Suprapubic skin (tissue), 3 donors: ENCODE measurements at regions not wholly inside any gene's neighbourhood (a gene's known extent, or its start where the extent isn't known, plus 50 kb on each side); places are given as distances from the start of the nearest gene placed in this dataset.

ENCODE experiments used
- CTCF ChIP-seq, 2 donors: fragments of 200-600 bp in 1 of 2; fragments of 450-650 bp in 1 of 2; sonication (generic) in 1 of 2; IDR thresholded peaks; one replicate each; pipeline ENCODE4 v1.5.1; 2016 to 2019; ENCODE audit warnings: antibody characterized with exemption in 2 of 2, mild to moderate bottlenecking in 1 of 2, moderate library complexity in 1 of 2
- POLR2AphosphoS5 ChIP-seq, 3 donors: sonication (generic); formaldehyde crosslinking; IDR thresholded peaks; one replicate each; pipeline ENCODE4 v1.6.1; 2017; ENCODE audit warnings: antibody characterized with exemption in 3 of 3

DNA sequence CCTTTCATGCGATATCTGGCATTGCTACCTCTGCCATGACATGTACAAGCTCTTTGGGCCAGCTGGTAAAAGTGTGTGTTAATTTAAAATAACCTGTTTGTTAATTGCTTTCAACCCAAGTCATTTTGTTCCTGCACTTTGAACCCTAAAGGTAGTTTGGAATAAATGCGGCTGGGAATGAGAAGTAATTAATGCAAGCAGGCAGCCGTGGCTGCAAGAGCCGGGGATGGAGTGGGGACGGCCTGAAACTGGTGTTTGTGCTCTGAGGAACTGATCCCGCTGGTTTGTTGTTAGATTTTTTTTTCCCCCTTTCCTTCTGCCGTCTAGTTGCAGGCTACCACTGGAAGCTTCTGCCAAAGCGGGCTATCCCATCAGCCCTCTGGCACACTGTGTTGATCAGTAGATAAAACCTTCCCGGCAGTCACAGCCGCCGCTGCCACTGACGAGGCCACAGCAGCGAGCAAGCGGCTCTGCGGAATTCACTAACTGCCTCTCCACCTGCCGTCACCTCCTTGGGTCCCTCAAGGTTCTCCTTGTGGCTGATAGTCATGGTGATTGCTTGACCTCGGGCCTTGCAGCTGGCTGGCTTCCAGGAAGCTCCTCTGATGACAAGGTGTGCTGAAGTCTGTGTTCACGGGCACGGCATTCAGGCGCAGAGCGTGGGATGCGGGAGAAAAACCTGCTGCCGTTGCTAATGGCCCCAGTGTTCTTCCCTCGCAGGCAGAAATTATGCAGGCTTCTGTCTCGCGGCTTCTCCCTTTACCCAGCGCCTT lies 315.9 kb downstream of the TFAP2A start:
- TF ChIP-seq CTCF (IDR thresholded peaks at IDR 0.05) (no peak), POLR2AphosphoS5 (IDR thresholded peaks at IDR 0.05) (no peak)
